ENCODE measurements at regions not wholly inside any gene's neighbourhood (a gene's known extent, or its start where the extent isn't known, plus 50 kb on each side); places are given as distances from the start of the nearest gene placed in this dataset.
"Not testable (repeated sequence)": the region's sequence is repeated elsewhere in the genome, so short reads cannot be mapped to it uniquely, and the experiment has no call there.

- peak; percentile 72 to 81 for TF ChIP-seq CTCF (conservative IDR thresholded peaks at IDR 0.05; ENCODE audit: low read depth in 2 of 2)
- not testable (repeated sequence) for TF ChIP-seq EZH2phosphoT487 (IDR thresholded peaks at IDR 0.05; ENCODE audit: unreplicated experiment); ETS1 (IDR thresholded peaks at IDR 0.05); POLR2AphosphoS5 (IDR thresholded peaks at IDR 0.05; ENCODE audit: low read depth); REST (IDR thresholded peaks at IDR 0.05; ENCODE audit: unreplicated experiment); STAT1 (IDR thresholded peaks at IDR 0.05; ENCODE audit: unreplicated experiment); EZH2 (IDR thresholded peaks at IDR 0.05; ENCODE audit: low read depth, unreplicated experiment); CREB1 (CRISPR knock-in tag; IDR thresholded peaks at IDR 0.05; ENCODE audit: low read depth); JUNB (IDR thresholded peaks at IDR 0.05; ENCODE audit: unreplicated experiment); NANOG (IDR thresholded peaks at IDR 0.05; ENCODE audit: borderline replicate concordance)
Observed at GRCh38 chr1:146478125-146478720, 249.4 kb upstream of the NOTCH2NLA start.
